Stomach (tissue), 8 donors: ENCODE measurements at regions not wholly inside any gene's neighbourhood (a gene's known extent, or its start where the extent isn't known, plus 50 kb on each side); places are given as distances from the start of the nearest gene placed in this dataset.

Source experiments
- DNase-seq, 2 donors: peaks; one replicate each; pipeline versions ENCODE4 v3.0.0 to v3.0.0-alpha.2; 2013 to 2019
- H3K27ac ChIP-seq, 5 donors: fragments of 200-600 bp in 4 of 5; sonication (generic) in 4 of 5; one replicate each; pipeline ENCODE4 v1.5.1; 2013 to 2019; ENCODE audit warnings: mild to moderate bottlenecking in 1 of 5, moderate library complexity in 1 of 5
- H3K27me3 ChIP-seq, 3 donors: fragments of 200-600 bp; sonication (generic); one replicate each; pipeline ENCODE4 v1.5.1; 2017 to 2019; ENCODE audit warnings: mixed run types in 1 of 3
- H3K36me3 ChIP-seq, 4 donors: fragments of 200-600 bp; sonication (generic); 1 replicate in 3 of 4; 2 replicates in 1 of 4; pipeline ENCODE4 v1.5.1; 2016 to 2019
- H3K4me1 ChIP-seq, 4 donors: fragments of 200-600 bp; sonication (generic); one replicate each; pipeline ENCODE4 v1.5.1; 2016 to 2019
- H3K4me3 ChIP-seq, 4 donors: fragments of 200-600 bp; sonication (generic) in 3 of 4; one replicate each; pipeline ENCODE4 v1.5.1; 2016 to 2019; ENCODE audit warnings: mild to moderate bottlenecking in 1 of 4
- H3K9me3 ChIP-seq, 4 donors: fragments of 200-600 bp; sonication (generic); one replicate each; pipeline ENCODE4 v1.5.1; 2016 to 2019
- EP300 ChIP-seq: sonication (generic); formaldehyde crosslinking; IDR thresholded peaks from one replicate; pipeline ENCODE4 v1.6.1; 2017; ENCODE audit warnings: antibody characterized with exemption
- POLR2A ChIP-seq, 4 donors: fragments of 450-650 bp; IDR thresholded peaks; one replicate each; pipeline ENCODE4 v1.6.1; 2016; ENCODE audit warnings: antibody characterized with exemption in 4 of 4, control low read depth in 2 of 4, mild to moderate bottlenecking in 1 of 4, moderate library complexity in 1 of 4
- POLR2AphosphoS5 ChIP-seq, 3 donors: sonication (generic); formaldehyde crosslinking; IDR thresholded peaks; one replicate each; pipeline ENCODE4 v1.6.1; 2016; ENCODE audit warnings: antibody characterized with exemption in 3 of 3
- WGBS, 5 donors: extraction: QIAGEN DNeasy Blood & Tissue Kit in 3 of 5; methylation state at CpG; one replicate each; pipeline versions ENCODE4 v1.1.5 to v1.1.7; 2013 to 2018; 5-methylcytosine and 5-hydroxymethylcytosine counted together
- intact Hi-C: fragments of 100-400 bp; cut with DNase I; formaldehyde crosslinking; loops from one replicate; pipeline ENCODE4 v1.15.1; 2023; ENCODE audit warnings: low total_unique reads
- TF ChIP-seq, protein P1 (sequence below), 7 experiments: fragments of 450-650 bp in 4 of 7; fragments of 200-600 bp in 3 of 7; sonication (generic) in 3 of 7; IDR thresholded peaks; one replicate each; pipeline ENCODE4 v1.5.1; 2016 to 2019; ENCODE audit warnings: antibody characterized with exemption in 7 of 7, control low read depth in 2 of 7, mild to moderate bottlenecking in 1 of 7
- donor health status: healthy with polysubstance abuse.
- donor health status: Bipolar disorder and iron deficiency.
- donor health status: healthy.

DNA sequence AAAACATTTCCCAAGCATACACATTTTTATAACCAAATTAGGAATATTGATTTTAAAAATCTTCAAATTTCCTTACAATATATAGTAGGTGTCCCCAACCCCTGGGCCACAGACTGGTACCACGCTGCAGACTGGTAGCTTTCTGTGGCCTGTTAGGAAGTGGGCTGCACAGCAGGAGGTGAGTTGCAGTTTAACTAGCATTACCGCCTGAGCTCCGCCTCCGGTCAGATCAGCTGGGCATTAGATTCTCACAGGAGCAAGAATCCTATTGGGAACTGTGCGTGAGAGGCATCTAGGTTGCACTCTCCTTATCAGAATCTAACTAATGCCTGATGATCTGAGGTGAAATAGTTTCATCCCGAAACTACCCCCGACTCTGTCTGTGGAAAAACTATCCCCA, 62.1 kb downstream of the ZWINT start:
- 79 to 86% (median 83%) methylated on average over 7 of the region's 7 CpGs for WGBS, 5 donors
- TF ChIP-seq POLR2AphosphoS5 (IDR thresholded peaks at IDR 0.05) (no peak), POLR2A (IDR thresholded peaks at IDR 0.05) (no peak), EP300 (no peak)
- TF ChIP-seq, protein P1, sequence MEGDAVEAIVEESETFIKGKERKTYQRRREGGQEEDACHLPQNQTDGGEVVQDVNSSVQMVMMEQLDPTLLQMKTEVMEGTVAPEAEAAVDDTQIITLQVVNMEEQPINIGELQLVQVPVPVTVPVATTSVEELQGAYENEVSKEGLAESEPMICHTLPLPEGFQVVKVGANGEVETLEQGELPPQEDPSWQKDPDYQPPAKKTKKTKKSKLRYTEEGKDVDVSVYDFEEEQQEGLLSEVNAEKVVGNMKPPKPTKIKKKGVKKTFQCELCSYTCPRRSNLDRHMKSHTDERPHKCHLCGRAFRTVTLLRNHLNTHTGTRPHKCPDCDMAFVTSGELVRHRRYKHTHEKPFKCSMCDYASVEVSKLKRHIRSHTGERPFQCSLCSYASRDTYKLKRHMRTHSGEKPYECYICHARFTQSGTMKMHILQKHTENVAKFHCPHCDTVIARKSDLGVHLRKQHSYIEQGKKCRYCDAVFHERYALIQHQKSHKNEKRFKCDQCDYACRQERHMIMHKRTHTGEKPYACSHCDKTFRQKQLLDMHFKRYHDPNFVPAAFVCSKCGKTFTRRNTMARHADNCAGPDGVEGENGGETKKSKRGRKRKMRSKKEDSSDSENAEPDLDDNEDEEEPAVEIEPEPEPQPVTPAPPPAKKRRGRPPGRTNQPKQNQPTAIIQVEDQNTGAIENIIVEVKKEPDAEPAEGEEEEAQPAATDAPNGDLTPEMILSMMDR (IDR thresholded peaks at IDR 0.05): no peak
- H3K4me3 ChIP-seq: no peak overlapping the region
- no peaks in the 10 kb centered on the region for H3K4me1 ChIP-seq
- H3K9me3 ChIP-seq: no peaks in the 10 kb centered on the region
- H3K36me3 ChIP-seq: no peaks in the 10 kb centered on the region
- H3K27me3 ChIP-seq: no peaks in the 10 kb centered on the region
- intact Hi-C loops: no loop called here
- H3K27ac ChIP-seq: no peak overlapping the region
- DNase-seq: no peak

DNA sequence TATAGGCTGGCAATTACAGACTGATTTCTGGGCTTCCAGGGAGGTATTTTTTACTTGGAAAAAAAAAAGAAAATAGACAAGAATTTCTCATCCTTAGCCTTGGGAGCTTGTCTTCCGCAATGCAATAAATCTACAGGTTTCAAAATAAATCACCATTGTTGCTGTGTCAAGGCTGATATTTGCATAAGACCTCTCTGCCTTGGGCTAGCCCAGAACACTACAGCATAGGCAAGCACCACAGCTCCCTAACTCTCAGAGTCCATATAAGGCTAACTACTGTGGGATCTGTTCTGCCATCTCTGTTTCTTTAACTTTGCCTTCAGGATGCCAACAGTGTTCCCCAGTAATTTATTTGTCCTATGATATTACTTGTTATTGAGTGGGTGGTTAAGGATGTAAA, 64.4 kb downstream of the ZWINT start:
- no peaks in the 10 kb centered on the region for H3K27me3 ChIP-seq
- H3K4me1 ChIP-seq: no peaks in the 10 kb centered on the region
- no peaks in the 10 kb centered on the region for H3K36me3 ChIP-seq
- no peak overlapping the region for H3K4me3 ChIP-seq
- intact Hi-C loops: no loop called here
- WGBS, 5 donors: 74 to 97% (median 91%) methylated on average over 1 of the region's 1 CpG
- peaks cover 0 to 16% (median 0%) of the 10 kb centered on the region in 4 donors for H3K9me3 ChIP-seq
- TF ChIP-seq, protein P1 (IDR thresholded peaks at IDR 0.05): no peak
- TF ChIP-seq EP300 (no peak), POLR2AphosphoS5 (IDR thresholded peaks at IDR 0.05) (no peak), POLR2A (IDR thresholded peaks at IDR 0.05) (no peak)
- H3K27ac ChIP-seq: no peak overlapping the region
- DNase-seq: no peak

DNA sequence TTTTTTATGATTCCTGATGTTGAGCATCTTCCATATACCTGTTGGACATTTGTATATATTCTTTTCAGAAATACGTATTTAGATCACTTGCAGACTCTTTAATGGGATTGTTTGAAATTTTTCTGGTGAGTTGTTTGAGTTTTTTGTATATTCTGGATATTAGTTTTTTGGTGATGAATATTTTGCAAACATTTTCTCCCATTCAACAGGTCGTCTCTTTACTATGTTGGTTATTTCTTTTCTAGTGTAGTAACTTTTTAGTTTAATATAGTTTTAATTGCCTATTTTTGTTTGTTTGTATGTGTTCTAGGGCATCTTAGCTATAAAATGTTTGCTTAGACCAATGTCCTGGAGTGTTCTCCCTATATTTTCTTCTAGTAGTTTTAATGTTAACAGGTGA, 72.7 kb downstream of the ZWINT start:
- no peaks in the 10 kb centered on the region for H3K27me3 ChIP-seq
- peaks cover 0 to 11% (median 0%) of the 10 kb centered on the region in 4 donors for H3K9me3 ChIP-seq
- intact Hi-C loops: no loop called here
- no peak for DNase-seq
- TF ChIP-seq EP300: no peak
- TF ChIP-seq POLR2AphosphoS5 (IDR thresholded peaks at IDR 0.05): no peak
- no peak for TF ChIP-seq POLR2A (IDR thresholded peaks at IDR 0.05)
- TF ChIP-seq, protein P1 (IDR thresholded peaks at IDR 0.05): no peak
- no peak overlapping the region for H3K4me3 ChIP-seq
- H3K36me3 ChIP-seq: no peaks in the 10 kb centered on the region
- no peaks in the 10 kb centered on the region for H3K4me1 ChIP-seq
- H3K27ac ChIP-seq: no peak overlapping the region
- 55 to 72% (median 61%) methylated on average over 2 of the region's 2 CpGs for WGBS, 5 donors

- no peaks in the 10 kb centered on the region for H3K36me3 ChIP-seq
- TF ChIP-seq, protein P1 (IDR thresholded peaks at IDR 0.05): no peak
- TF ChIP-seq POLR2AphosphoS5 (IDR thresholded peaks at IDR 0.05) (no peak), EP300 (no peak), POLR2A (IDR thresholded peaks at IDR 0.05) (no peak)
- intact Hi-C loops: no loop called here
- no peaks in the 10 kb centered on the region for H3K27me3 ChIP-seq
- H3K4me3 ChIP-seq: no peak overlapping the region
- no peaks in the 10 kb centered on the region for H3K4me1 ChIP-seq
- no peaks in the 10 kb centered on the region for H3K9me3 ChIP-seq
- DNase-seq: no peak
- no peak overlapping the region for H3K27ac ChIP-seq
Observed at GRCh38 chr10:56286096-56286495, 75.0 kb downstream of the ZWINT start.
